Right atrium auricular region (tissue), 2 donors: ENCODE measurements at regions not wholly inside any gene's neighbourhood (a gene's known extent, or its start where the extent isn't known, plus 50 kb on each side); places are given as distances from the start of the nearest gene placed in this dataset.

ENCODE experiments used
- DNase-seq: peaks from one replicate; pipeline ENCODE4 v3.0.0-alpha.2; 2019; ENCODE audit warnings: low spot score
- H3K27ac ChIP-seq, 2 donors: fragments of 200-600 bp; sonication (generic); 1 replicate in 1 of 2; 2 replicates in 1 of 2; pipeline ENCODE4 v1.5.1; 2016 to 2019
- H3K27me3 ChIP-seq, 2 donors: fragments of 200-600 bp; sonication (generic); one replicate each; pipeline versions ENCODE4 v1.5.1 to v1.6.0; 2017 to 2019
- H3K36me3 ChIP-seq: fragments of 200-600 bp; sonication (generic); one replicate; pipeline ENCODE4 v1.5.1; 2016
- H3K4me1 ChIP-seq, 2 donors: fragments of 200-600 bp; sonication (generic); one replicate each; pipeline versions ENCODE4 v1.5.1 to v1.6.0; 2017 to 2019
- H3K4me3 ChIP-seq, 2 donors: fragments of 200-600 bp; sonication (generic); 1 replicate in 1 of 2; 2 replicates in 1 of 2; pipeline ENCODE4 v1.5.1; 2017 to 2019; ENCODE audit warnings: mild to moderate bottlenecking in 1 of 2, moderate library complexity in 1 of 2
- H3K9me3 ChIP-seq, 2 donors: fragments of 200-600 bp; sonication (generic); one replicate each; pipeline ENCODE4 v1.5.1; 2019
- CTCF ChIP-seq, 2 donors: fragments of 200-600 bp; sonication (generic); IDR thresholded peaks; one replicate each; pipeline ENCODE4 v1.5.1; 2019; ENCODE audit warnings: antibody characterized with exemption in 2 of 2

GRCh38 chr2:172246649-172247048 lies 143.9 kb upstream of the DLX2 start:
- Histone ChIP-seq H3K27ac (no peak overlapping the region), H3K9me3 (no peaks in the 10 kb centered on the region), H3K36me3 (no peaks in the 10 kb centered on the region), H3K4me3 (no peak overlapping the region), H3K4me1 (no peaks in the 10 kb centered on the region), H3K27me3 (no peaks in the 10 kb centered on the region)
- DNase-seq: no peak
- no peak for TF ChIP-seq CTCF (IDR thresholded peaks at IDR 0.05)

- H3K36me3 ChIP-seq: no peaks in the 10 kb centered on the region
- H3K27ac ChIP-seq: no peak overlapping the region
- no peaks in the 10 kb centered on the region for H3K27me3 ChIP-seq
- TF ChIP-seq CTCF (IDR thresholded peaks at IDR 0.05): no peak
- no peaks in the 10 kb centered on the region for H3K4me1 ChIP-seq
- no peaks in the 10 kb centered on the region for H3K9me3 ChIP-seq
- no peak overlapping the region for H3K4me3 ChIP-seq
- no peak for DNase-seq
Observed at GRCh38 chr2:172247203-172247602, 144.5 kb upstream of the DLX2 start.

GRCh38 chr2:172248381-172248780 lies 145.7 kb upstream of the DLX2 start:
- no peak for TF ChIP-seq CTCF (IDR thresholded peaks at IDR 0.05)
- Histone ChIP-seq H3K4me1 (peaks cover 0 to 2% of the 10 kb centered on the region in 2 donors), H3K27ac (no peak overlapping the region), H3K4me3 (no peak overlapping the region), H3K27me3 (no peaks in the 10 kb centered on the region), H3K9me3 (no peaks in the 10 kb centered on the region), H3K36me3 (no peaks in the 10 kb centered on the region)
- DNase-seq: no peak

- H3K9me3 ChIP-seq: no peaks in the 10 kb centered on the region
- no peak overlapping the region for H3K27ac ChIP-seq
- no peak for TF ChIP-seq CTCF (IDR thresholded peaks at IDR 0.05)
- peaks cover 0 to 4% of the 10 kb centered on the region in 2 donors for H3K4me1 ChIP-seq
- H3K4me3 ChIP-seq: no peak overlapping the region
- DNase-seq: no peak
- H3K27me3 ChIP-seq: no peaks in the 10 kb centered on the region
- H3K36me3 ChIP-seq: no peaks in the 10 kb centered on the region
Observed at GRCh38 chr2:172248785-172249187, 146.1 kb upstream of the DLX2 start.

GRCh38 chr2:172249334-172249733 lies 146.6 kb upstream of the DLX2 start:
- Histone ChIP-seq H3K9me3 (no peaks in the 10 kb centered on the region), H3K4me3 (no peak overlapping the region), H3K27ac (no peak overlapping the region), H3K27me3 (no peaks in the 10 kb centered on the region), H3K4me1 (peaks cover 0 to 4% of the 10 kb centered on the region in 2 donors), H3K36me3 (no peaks in the 10 kb centered on the region)
- no peak for DNase-seq
- no peak for TF ChIP-seq CTCF (IDR thresholded peaks at IDR 0.05)

GRCh38 chr2:172249986-172250385 lies 147.3 kb upstream of the DLX2 start:
- Histone ChIP-seq H3K4me3 (no peak overlapping the region), H3K9me3 (no peaks in the 10 kb centered on the region), H3K36me3 (no peaks in the 10 kb centered on the region), H3K27me3 (no peaks in the 10 kb centered on the region), H3K27ac (no peak overlapping the region), H3K4me1 (peaks cover 0 to 4% of the 10 kb centered on the region in 2 donors)
- no peak for DNase-seq
- no peak for TF ChIP-seq CTCF (IDR thresholded peaks at IDR 0.05)
